Prostate gland (tissue), 2 donors: ENCODE measurements at regions not wholly inside any gene's neighbourhood (a gene's known extent, or its start where the extent isn't known, plus 50 kb on each side); places are given as distances from the start of the nearest gene placed in this dataset.
"Not testable (repeated sequence)": the region's sequence is repeated elsewhere in the genome, so short reads cannot be mapped to it uniquely, and the experiment has no call there.

ENCODE experiments used
- DNase-seq: peaks from one replicate; pipeline ENCODE4 v3.0.0-alpha.2; 2019; ENCODE audit warnings: low spot score
- H3K27ac ChIP-seq, 2 donors: fragments of 200-600 bp; sonication (generic); 2 replicates each; pipeline ENCODE4 v1.5.1; 2017 to 2019
- H3K27me3 ChIP-seq: fragments of 200-600 bp; sonication (generic); replicated peaks from 2 replicates; pipeline ENCODE4 v1.5.1; 2019; ENCODE audit not compliant: insufficient read depth
- H3K36me3 ChIP-seq, 2 donors: fragments of 200-600 bp; sonication (generic); 1 replicate in 1 of 2; 2 replicates in 1 of 2; pipeline versions ENCODE4 v1.5.1 to v1.8.1; 2017 to 2019
- H3K4me1 ChIP-seq: fragments of 200-600 bp; sonication (generic); replicated peaks from 2 replicates; pipeline ENCODE4 v1.5.1; 2019
- H3K4me3 ChIP-seq, 2 donors: fragments of 200-600 bp; sonication (generic); 2 replicates each; pipeline ENCODE4 v1.5.1; 2017 to 2019
- H3K9me3 ChIP-seq: fragments of 200-600 bp; sonication (generic); 2 replicates; pipeline ENCODE4 v1.5.1; 2017
- POLR2A ChIP-seq: fragments of 450-650 bp; IDR thresholded peaks from one replicate; pipeline ENCODE4 v1.6.1; 2016; ENCODE audit warnings: antibody characterized with exemption, mild to moderate bottlenecking
- POLR2AphosphoS5 ChIP-seq: sonication (generic); formaldehyde crosslinking; IDR thresholded peaks from one replicate; pipeline ENCODE4 v1.6.1; 2017; ENCODE audit warnings: antibody characterized with exemption
- WGBS: methylation state at CpG from one replicate; pipeline ENCODE4 v1.1.5; 2018; 5-methylcytosine and 5-hydroxymethylcytosine counted together
- intact Hi-C: fragments of 100-400 bp; cut with DNase I; formaldehyde crosslinking; loops from one replicate; pipeline ENCODE4 v1.14.2; 2022
- TF ChIP-seq, protein P1 (sequence below), 4 experiments: fragments of 200-600 bp in 2 of 4; fragments of 450-650 bp in 2 of 4; sonication (generic) in 2 of 4; IDR thresholded peaks; 1 replicate in 3 of 4; 2 replicates in 1 of 4; pipeline ENCODE4 v1.5.1; 2016 to 2019; ENCODE audit warnings: antibody characterized with exemption in 4 of 4, mild to moderate bottlenecking in 2 of 4, moderate library complexity in 2 of 4

GRCh38 chr14:106690333-106690891 lies 1164.0 kb downstream of the TMEM121 start:
- intact Hi-C loops, result no loop called here
- TF ChIP-seq POLR2AphosphoS5 (no peak), POLR2A (no peak)
- TF ChIP-seq, protein P1, sequence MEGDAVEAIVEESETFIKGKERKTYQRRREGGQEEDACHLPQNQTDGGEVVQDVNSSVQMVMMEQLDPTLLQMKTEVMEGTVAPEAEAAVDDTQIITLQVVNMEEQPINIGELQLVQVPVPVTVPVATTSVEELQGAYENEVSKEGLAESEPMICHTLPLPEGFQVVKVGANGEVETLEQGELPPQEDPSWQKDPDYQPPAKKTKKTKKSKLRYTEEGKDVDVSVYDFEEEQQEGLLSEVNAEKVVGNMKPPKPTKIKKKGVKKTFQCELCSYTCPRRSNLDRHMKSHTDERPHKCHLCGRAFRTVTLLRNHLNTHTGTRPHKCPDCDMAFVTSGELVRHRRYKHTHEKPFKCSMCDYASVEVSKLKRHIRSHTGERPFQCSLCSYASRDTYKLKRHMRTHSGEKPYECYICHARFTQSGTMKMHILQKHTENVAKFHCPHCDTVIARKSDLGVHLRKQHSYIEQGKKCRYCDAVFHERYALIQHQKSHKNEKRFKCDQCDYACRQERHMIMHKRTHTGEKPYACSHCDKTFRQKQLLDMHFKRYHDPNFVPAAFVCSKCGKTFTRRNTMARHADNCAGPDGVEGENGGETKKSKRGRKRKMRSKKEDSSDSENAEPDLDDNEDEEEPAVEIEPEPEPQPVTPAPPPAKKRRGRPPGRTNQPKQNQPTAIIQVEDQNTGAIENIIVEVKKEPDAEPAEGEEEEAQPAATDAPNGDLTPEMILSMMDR (IDR thresholded peaks at IDR 0.05), result no peak

GRCh38 chr14:106691601-106692291 lies 1165.4 kb downstream of the TMEM121 start:
- Histone ChIP-seq H3K9me3 (no peaks in the 10 kb centered on the region), H3K27ac (no peak overlapping the region), H3K27me3 (no peaks in the 10 kb centered on the region), H3K36me3 (no peaks in the 10 kb centered on the region), H3K4me3 (no peak overlapping the region), H3K4me1 (no peaks in the 10 kb centered on the region)
- intact Hi-C loops, result no loop called here
- no peak for DNase-seq
- 67% methylated on average over 12 of the region's 13 CpGs for WGBS
- TF ChIP-seq, protein P1 (IDR thresholded peaks at IDR 0.05), result peak in 1 of 4 experiments; percentile 13
- no peak for TF ChIP-seq POLR2A

More at GRCh38 chr14:106690333-106690891, 1164.0 kb downstream of the TMEM121 start:
- H3K27ac ChIP-seq, result no peak overlapping the region
- no peak for DNase-seq
- 27% methylated on average over 1 of the region's 1 CpG for WGBS
- H3K36me3 ChIP-seq, result no peaks in the 10 kb centered on the region
- no peaks in the 10 kb centered on the region for H3K4me1 ChIP-seq
- H3K9me3 ChIP-seq, result no peaks in the 10 kb centered on the region
- H3K4me3 ChIP-seq, result no peak overlapping the region
- peaks cover 2% of the 10 kb centered on the region for H3K27me3 ChIP-seq

DNA sequence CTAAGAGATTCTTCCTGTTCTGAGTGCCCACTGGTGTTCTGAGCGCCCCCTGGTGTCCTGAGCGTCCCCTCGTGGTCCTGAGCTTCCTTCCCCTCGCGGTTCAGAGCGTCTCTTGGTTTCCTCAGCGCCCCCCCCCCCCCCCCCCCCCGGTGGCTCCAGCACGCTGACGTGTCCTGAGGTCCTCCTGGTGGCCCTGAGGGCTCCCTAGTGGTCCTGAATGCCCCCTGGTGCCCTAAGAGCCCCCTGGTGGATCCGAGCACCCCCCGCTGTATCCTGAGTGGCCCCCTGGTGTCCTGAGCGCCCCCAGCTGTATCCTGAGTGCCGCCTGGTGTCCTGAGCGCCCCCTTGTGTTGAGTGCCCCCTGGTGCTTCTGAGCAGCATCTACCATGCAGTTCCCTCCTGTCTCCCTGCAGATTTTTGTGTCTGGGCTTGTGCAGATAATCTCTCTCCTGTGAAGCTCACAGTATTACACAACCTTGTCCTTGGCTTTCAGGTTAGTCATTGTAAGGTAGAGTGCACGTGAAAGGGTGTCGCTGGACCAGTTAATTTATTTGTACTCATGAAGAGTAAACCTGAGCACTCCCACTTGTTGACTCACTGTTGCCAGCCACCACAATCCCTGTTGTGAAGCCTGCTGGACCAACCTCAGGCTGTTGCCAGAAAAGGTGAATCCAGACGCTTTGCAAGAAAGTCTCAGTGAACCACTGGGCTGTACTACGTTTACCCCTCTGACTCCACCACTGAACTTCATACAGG lies 1168.4 kb downstream of the TMEM121 start:
- TF ChIP-seq, protein P1 (IDR thresholded peaks at IDR 0.05), result no peak
- TF ChIP-seq POLR2A (no peak), POLR2AphosphoS5 (no peak)
- Histone ChIP-seq H3K27me3 (no peaks in the 10 kb centered on the region), H3K4me1 (no peaks in the 10 kb centered on the region), H3K4me3 (no peak overlapping the region), H3K36me3 (no peaks in the 10 kb centered on the region), H3K9me3 (no peaks in the 10 kb centered on the region), H3K27ac (no peak overlapping the region)
- intact Hi-C loops, result no loop called here
- WGBS, result 45% methylated on average over 8 of the region's 19 CpGs
- no peak for DNase-seq

DNA sequence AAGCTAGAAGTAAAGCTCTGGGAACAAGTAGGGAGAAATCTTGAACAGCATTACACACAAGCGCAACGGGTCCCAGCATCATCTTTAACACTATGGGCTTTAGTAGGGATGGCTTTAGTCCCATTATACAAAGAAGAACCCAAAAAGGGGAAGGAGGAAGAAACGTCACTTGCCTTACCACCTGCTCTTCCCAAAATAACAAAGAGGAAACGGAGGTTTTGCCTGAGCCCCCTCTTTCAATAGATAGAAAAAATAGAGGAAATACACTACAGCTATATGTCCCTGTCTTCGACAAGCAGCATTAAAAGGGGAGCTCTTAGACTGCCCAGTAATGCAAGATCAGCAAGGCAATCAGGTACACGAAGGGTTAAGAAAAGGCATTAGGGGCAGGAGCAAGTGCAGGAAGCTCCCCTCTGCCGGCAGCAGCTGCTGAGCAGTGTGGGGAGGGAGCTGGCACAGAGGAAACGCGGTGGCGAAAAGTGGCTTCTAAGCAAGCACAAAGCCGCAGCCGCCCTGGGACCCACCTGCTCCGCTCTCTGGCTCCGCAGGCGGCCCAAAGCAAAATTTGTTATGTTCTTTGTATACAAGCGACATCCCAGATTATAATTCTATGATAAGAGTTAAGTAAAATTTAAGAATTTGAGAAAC lies 1172.4 kb downstream of the TMEM121 start:
- H3K4me1 ChIP-seq, intact Hi-C loops, DNase-seq, H3K4me3 ChIP-seq, H3K9me3 ChIP-seq, H3K27me3 ChIP-seq, H3K27ac ChIP-seq, H3K36me3 ChIP-seq: not testable (repeated sequence)
- WGBS, result 45% methylated on average over 16 of the region's 16 CpGs

- H3K36me3 ChIP-seq, DNase-seq, H3K27me3 ChIP-seq, H3K4me1 ChIP-seq, H3K4me3 ChIP-seq, H3K27ac ChIP-seq, H3K9me3 ChIP-seq, intact Hi-C loops: not testable (repeated sequence)
- 78% methylated on average over 3 of the region's 4 CpGs for WGBS
These were observed 1177.3 kb downstream of the TMEM121 start for GRCh38 chr14:106703651-106704050.

DNA sequence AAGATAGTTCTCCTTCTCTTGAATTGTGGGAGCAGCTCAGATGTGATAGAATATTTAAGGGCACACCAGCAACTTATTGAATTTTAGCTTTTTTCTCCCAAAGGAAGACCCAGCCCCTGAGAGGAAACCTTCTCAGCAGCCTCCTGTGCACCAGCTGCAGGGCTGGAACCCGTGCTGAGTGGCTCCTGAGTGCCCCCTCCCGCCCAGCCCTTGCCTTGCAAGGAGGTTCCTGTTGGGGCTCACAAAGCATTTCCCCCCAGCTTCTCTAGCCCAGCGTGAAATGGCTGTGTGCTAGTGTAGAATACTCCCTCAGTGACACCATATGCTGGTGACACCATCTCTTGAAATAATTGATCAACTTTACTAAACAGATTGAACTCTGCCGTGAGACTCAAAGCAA lies 1180.1 kb downstream of the TMEM121 start:
- DNase-seq, H3K27me3 ChIP-seq, H3K36me3 ChIP-seq, H3K4me3 ChIP-seq, H3K9me3 ChIP-seq, H3K4me1 ChIP-seq, intact Hi-C loops, H3K27ac ChIP-seq: not testable (repeated sequence)
- 33% methylated on average over 3 of the region's 4 CpGs for whole genome bisulfite sequencing

- H3K27me3 ChIP-seq, H3K4me1 ChIP-seq, H3K4me3 ChIP-seq, intact Hi-C loops, H3K9me3 ChIP-seq, H3K36me3 ChIP-seq, H3K27ac ChIP-seq, DNase-seq: not testable (repeated sequence)
- 78% methylated on average over 7 of the region's 7 CpGs for WGBS
These were observed 1183.8 kb downstream of the TMEM121 start for GRCh38 chr14:106710187-106710586.

- H3K9me3 ChIP-seq, H3K4me1 ChIP-seq, DNase-seq, H3K36me3 ChIP-seq, H3K27ac ChIP-seq, H3K4me3 ChIP-seq, H3K27me3 ChIP-seq, intact Hi-C loops: not testable (repeated sequence)
- WGBS, result 54% methylated on average over 5 of the region's 5 CpGs
These were observed 1186.1 kb downstream of the TMEM121 start for GRCh38 chr14:106712513-106712912.
